ENCODE measurements at regions not wholly inside any gene's neighbourhood (a gene's known extent, or its start where the extent isn't known, plus 50 kb on each side); places are given as distances from the start of the nearest gene placed in this dataset.

DNA sequence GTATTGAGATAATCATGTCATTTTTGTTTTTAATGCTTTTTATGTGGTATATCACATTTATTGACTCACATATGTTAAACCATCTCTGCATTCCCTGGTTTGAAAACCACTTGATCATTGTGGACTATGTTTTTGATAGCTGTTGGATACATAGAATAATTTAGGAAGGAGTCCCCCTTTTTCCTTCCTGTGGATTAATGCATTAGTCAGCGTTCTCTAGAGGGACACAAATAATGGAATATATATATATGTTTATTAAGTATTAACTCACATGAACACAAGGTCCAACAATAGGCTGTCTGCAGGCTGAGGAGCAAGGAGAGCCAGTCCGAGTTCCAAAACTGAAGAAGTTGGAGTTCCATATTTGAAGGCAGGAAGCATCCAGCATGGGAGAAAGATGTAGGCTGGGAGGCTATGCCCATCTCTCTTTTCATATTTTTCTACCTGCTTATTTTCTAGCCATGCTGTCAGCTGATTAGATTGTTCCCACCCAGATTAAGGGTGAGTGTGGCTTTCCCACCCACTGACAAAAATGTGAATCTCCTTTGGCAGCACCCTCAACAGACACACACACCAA is 123.8 kb downstream of the ZNF280B start:
- no peak for DNase-seq (ENCODE audit: extremely low spot score)
- 66% methylated on average over 2 of the region's 2 CpGs for WGBS

GRCh38 chr22:22386602-22387385 is 121.7 kb downstream of the ZNF280B start:
- DNase-seq (ENCODE audit: extremely low spot score), result no peak
- Histone ChIP-seq H3K4me1 (ENCODE audit: insufficient read depth) (no peaks in the 10 kb centered on the region), H3K27ac (ENCODE audit: low read depth) (no peak overlapping the region), H3K4me3 (ENCODE audit: low read depth, low read length) (no peak overlapping the region), H3K36me3 (ENCODE audit: insufficient read depth) (no peaks in the 10 kb centered on the region)
- 30% methylated on average over 10 of the region's 10 CpGs for WGBS

More for the DNA sequence above, 123.8 kb downstream of the ZNF280B start:
- H3K4me3 ChIP-seq (ENCODE audit: low read depth, low read length), result no peak overlapping the region
- no peak overlapping the region for H3K27ac ChIP-seq (ENCODE audit: low read depth)
- H3K36me3 ChIP-seq (ENCODE audit: insufficient read depth), result no peaks in the 10 kb centered on the region
- no peaks in the 10 kb centered on the region for H3K4me1 ChIP-seq (ENCODE audit: insufficient read depth)

- Histone ChIP-seq H3K27ac (ENCODE audit: low read depth) (no peak overlapping the region), H3K4me3 (ENCODE audit: low read depth, low read length) (no peak overlapping the region), H3K4me1 (ENCODE audit: insufficient read depth) (no peaks in the 10 kb centered on the region), H3K36me3 (ENCODE audit: insufficient read depth) (no peaks in the 10 kb centered on the region)
- DNase-seq (ENCODE audit: extremely low spot score), result no peak
- WGBS, result 22% methylated on average over 1 of the region's 1 CpG
Measured at GRCh38 chr22:22387386-22387736, 121.2 kb downstream of the ZNF280B start.

DNA sequence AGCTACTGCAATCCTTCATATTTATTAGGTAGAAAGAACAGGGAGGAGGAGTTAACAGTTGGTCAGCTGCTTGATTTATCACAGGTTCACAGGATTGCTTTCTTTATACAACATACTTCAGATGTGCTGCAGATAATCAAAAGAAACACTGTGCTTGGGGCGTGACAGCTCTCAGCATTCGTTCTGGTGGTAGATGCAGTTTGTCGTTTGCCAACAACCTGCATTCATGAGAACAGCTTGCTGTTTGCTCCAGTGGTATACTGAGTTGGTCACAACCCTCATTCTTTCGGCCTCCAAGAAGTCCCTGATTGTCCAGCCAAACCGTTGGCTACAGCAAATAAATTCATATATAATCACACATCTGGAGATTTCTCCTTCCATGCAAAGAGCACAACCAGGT is 120.5 kb downstream of the ZNF280B start:
- Histone ChIP-seq H3K36me3 (ENCODE audit: insufficient read depth) (no peaks in the 10 kb centered on the region), H3K4me1 (ENCODE audit: insufficient read depth) (no peaks in the 10 kb centered on the region), H3K4me3 (ENCODE audit: low read depth, low read length) (no peak overlapping the region), H3K27ac (ENCODE audit: low read depth) (no peak overlapping the region)
- 62% methylated on average over 5 of the region's 5 CpGs for WGBS
- no peak for DNase-seq (ENCODE audit: extremely low spot score)

DNA sequence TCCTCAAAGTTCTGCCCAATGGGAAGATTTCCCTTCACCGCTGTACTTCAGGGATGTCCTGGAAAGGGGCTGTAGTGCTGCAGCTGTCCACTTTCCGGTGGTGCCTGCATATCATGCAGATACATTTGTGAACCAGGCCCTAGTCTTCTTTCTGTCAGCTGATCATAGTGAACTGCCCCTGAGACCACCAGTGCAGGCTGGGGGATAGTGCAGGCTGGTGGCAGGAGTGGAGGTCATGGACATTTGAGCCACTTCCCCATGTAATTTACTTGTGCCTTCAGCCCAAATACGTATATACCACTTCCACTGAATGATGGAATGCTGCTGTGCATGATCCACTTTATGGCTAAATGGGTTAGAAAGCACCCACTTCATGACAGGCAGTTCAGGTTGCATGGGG is 120.0 kb downstream of the ZNF280B start:
- no peak overlapping the region for H3K4me3 ChIP-seq (ENCODE audit: low read depth, low read length)
- H3K36me3 ChIP-seq (ENCODE audit: insufficient read depth), result no peaks in the 10 kb centered on the region
- no peaks in the 10 kb centered on the region for H3K4me1 ChIP-seq (ENCODE audit: insufficient read depth)
- 77% methylated on average over 3 of the region's 3 CpGs for WGBS
- no peak overlapping the region for H3K27ac ChIP-seq (ENCODE audit: low read depth)
- DNase-seq (ENCODE audit: extremely low spot score), result no peak

DNA sequence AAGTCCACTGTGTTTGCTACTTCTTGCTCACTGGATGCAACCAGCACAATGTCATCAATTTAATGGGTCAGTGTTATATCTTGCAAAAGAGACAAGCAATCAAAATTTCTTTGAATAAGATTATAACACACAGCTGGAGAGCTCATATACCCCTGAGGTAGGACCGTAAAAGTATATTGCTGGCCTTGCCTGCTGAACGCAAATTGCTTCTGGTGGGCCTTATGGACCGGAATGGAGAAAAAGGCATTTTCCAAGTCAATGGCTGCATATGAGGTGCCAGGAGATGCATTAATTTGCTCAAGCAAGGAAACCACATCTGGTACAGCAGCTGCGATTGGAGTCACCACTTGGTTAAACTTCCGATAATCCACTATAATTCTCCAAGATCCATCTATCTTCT is 119.1 kb downstream of the ZNF280B start:
- no peaks in the 10 kb centered on the region for H3K4me1 ChIP-seq (ENCODE audit: insufficient read depth)
- H3K27ac ChIP-seq (ENCODE audit: low read depth), result no peak overlapping the region
- WGBS, result 80% methylated on average over 5 of the region's 5 CpGs
- H3K4me3 ChIP-seq (ENCODE audit: low read depth, low read length), result no peak overlapping the region
- DNase-seq (ENCODE audit: extremely low spot score), result no peak
- H3K36me3 ChIP-seq (ENCODE audit: insufficient read depth), result no peaks in the 10 kb centered on the region

DNA sequence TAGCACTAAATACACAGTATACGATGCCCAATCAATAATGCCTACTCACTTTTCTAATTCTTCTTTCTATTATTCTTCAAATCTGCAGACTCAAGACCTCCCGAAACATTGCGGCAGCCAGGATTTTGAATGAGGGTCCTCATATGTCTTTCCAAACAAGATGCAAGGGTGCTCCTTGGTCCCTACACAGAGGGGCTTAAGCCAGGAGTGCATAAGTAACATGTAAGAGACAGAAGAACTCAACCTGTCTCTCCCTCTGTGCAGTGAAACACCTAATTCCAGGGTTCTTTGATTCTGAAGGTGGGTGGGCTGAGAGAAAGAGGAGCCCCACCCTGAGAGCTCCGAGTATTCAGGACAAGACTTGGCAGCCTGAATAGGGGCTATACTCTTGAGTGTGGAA is 117.6 kb downstream of the ZNF280B start:
- WGBS, result 79% methylated on average over 4 of the region's 4 CpGs
- Histone ChIP-seq H3K4me1 (ENCODE audit: insufficient read depth) (no peaks in the 10 kb centered on the region), H3K4me3 (ENCODE audit: low read depth, low read length) (no peak overlapping the region), H3K36me3 (ENCODE audit: insufficient read depth) (no peaks in the 10 kb centered on the region), H3K27ac (ENCODE audit: low read depth) (no peak overlapping the region)
- DNase-seq (ENCODE audit: extremely low spot score), result no peak

GRCh38 chr22:22391543-22391942 is 117.0 kb downstream of the ZNF280B start:
- H3K4me1 ChIP-seq (ENCODE audit: insufficient read depth), result no peaks in the 10 kb centered on the region
- no peaks in the 10 kb centered on the region for H3K36me3 ChIP-seq (ENCODE audit: insufficient read depth)
- H3K27ac ChIP-seq (ENCODE audit: low read depth), result no peak overlapping the region
- H3K4me3 ChIP-seq (ENCODE audit: low read depth, low read length), result no peak overlapping the region
- DNase-seq (ENCODE audit: extremely low spot score), result no peak

GRCh38 chr22:22392131-22392530 is 116.4 kb downstream of the ZNF280B start:
- no peak overlapping the region for H3K4me3 ChIP-seq (ENCODE audit: low read depth, low read length)
- H3K4me1 ChIP-seq (ENCODE audit: insufficient read depth), result no peaks in the 10 kb centered on the region
- no peak overlapping the region for H3K27ac ChIP-seq (ENCODE audit: low read depth)
- WGBS, result 64% methylated on average over 4 of the region's 4 CpGs
- no peak for DNase-seq (ENCODE audit: extremely low spot score)
- no peaks in the 10 kb centered on the region for H3K36me3 ChIP-seq (ENCODE audit: insufficient read depth)

DNA sequence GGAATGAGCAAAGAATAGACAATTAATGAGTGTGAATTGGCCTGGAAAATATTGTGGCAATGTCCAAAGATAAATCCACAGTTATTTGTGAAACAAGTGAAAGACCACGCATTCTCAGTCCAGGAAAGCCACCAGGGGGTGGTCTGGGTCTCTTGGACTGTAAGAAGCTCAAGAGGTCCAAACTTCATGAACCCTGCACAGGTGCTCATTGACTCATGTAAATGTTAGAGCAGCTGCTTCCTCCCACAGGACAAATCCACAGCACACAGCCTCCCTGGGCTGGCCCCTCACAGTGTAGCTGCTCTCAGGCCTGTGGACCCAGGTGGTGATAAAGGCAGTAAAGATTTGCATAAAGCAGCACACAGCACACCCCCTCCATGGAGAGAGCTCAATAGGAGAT is 114.0 kb downstream of the ZNF280B start:
- no peak for DNase-seq (ENCODE audit: extremely low spot score)
- no peaks in the 10 kb centered on the region for H3K36me3 ChIP-seq (ENCODE audit: insufficient read depth)
- 59% methylated on average over 1 of the region's 1 CpG for WGBS

GRCh38 chr22:22395245-22395644 is 113.3 kb downstream of the ZNF280B start:
- no peak for DNase-seq (ENCODE audit: extremely low spot score)
- H3K4me3 ChIP-seq (ENCODE audit: low read depth, low read length), result no peak overlapping the region
- no peaks in the 10 kb centered on the region for H3K4me1 ChIP-seq (ENCODE audit: insufficient read depth)
- 39% methylated on average over 3 of the region's 3 CpGs for WGBS
- H3K27ac ChIP-seq (ENCODE audit: low read depth), result no peak overlapping the region
- H3K36me3 ChIP-seq (ENCODE audit: insufficient read depth), result no peaks in the 10 kb centered on the region

More for the DNA sequence above, 114.0 kb downstream of the ZNF280B start:
- no peak overlapping the region for H3K27ac ChIP-seq (ENCODE audit: low read depth)
- no peak overlapping the region for H3K4me3 ChIP-seq (ENCODE audit: low read depth, low read length)
- H3K4me1 ChIP-seq (ENCODE audit: insufficient read depth), result no peaks in the 10 kb centered on the region

GRCh38 chr22:22396741-22397291 is 111.7 kb downstream of the ZNF280B start:
- Histone ChIP-seq H3K4me1 (ENCODE audit: insufficient read depth) (no peaks in the 10 kb centered on the region), H3K27ac (ENCODE audit: low read depth) (no peak overlapping the region)

GRCh38 chr22:22397292-22397870 is 111.2 kb downstream of the ZNF280B start:
- Histone ChIP-seq H3K4me1 (ENCODE audit: insufficient read depth) (no peaks in the 10 kb centered on the region), H3K27ac (ENCODE audit: low read depth) (no peak overlapping the region), H3K4me3 (ENCODE audit: low read depth, low read length) (no peak overlapping the region), H3K36me3 (ENCODE audit: insufficient read depth) (no peaks in the 10 kb centered on the region)
- WGBS, result 33% methylated on average over 6 of the region's 6 CpGs
- no peak for DNase-seq (ENCODE audit: extremely low spot score)

More at GRCh38 chr22:22396741-22397291, 111.7 kb downstream of the ZNF280B start:
- no peaks in the 10 kb centered on the region for H3K36me3 ChIP-seq (ENCODE audit: insufficient read depth)
- no peak for DNase-seq (ENCODE audit: extremely low spot score)
- H3K4me3 ChIP-seq (ENCODE audit: low read depth, low read length), result no peak overlapping the region
- WGBS, result 72% methylated on average over 7 of the region's 7 CpGs
